WTC11 (cell line): ENCODE measurements at regions not wholly inside any gene's neighbourhood (a gene's known extent, or its start where the extent isn't known, plus 50 kb on each side); places are given as distances from the start of the nearest gene placed in this dataset.

Source experiments
- ATAC-seq: fragments of 200-7000 bp; cut with Tn5 transposase; 2 replicates; pipeline ENCODE4 v1.10.0; 2021; ENCODE audit warnings: mild to moderate bottlenecking, moderate library complexity
- CTCF ChIA-PET: fragments of 300-600 bp; sonication (Branson Sonifier 250); formaldehyde crosslinking; loops from one replicate; lab custom pipeline; 2021; ENCODE audit warnings: antibody characterized with exemption; lab: Charles Lee
- POLR2A ChIA-PET: fragments of 350-600 bp; sonication (Branson Sonifier 250); formaldehyde crosslinking; loops from one replicate; lab custom pipeline; 2021; ENCODE audit warnings: antibody characterized with exemption; lab: Charles Lee
- DNase-seq: peaks from one replicate; pipeline ENCODE4 v3.0.0; 2021; ENCODE audit warnings: low spot score
- H3K27ac Mint-ChIP-seq: 2 replicates; pipeline ENCODE4 v1.8.0; 2021; ENCODE audit warnings: mixed read lengths
- H3K27me3 Mint-ChIP-seq: 2 replicates; pipeline ENCODE4 v1.8.0; 2021; ENCODE audit warnings: low read depth, mild to moderate bottlenecking, moderate library complexity, mixed read lengths
- H3K36me3 Mint-ChIP-seq: 2 replicates; pipeline ENCODE4 v1.8.0; 2021; ENCODE audit warnings: mixed read lengths
- H3K4me1 Mint-ChIP-seq: 2 replicates; pipeline ENCODE4 v1.8.0; 2022; ENCODE audit warnings: mixed read lengths
- H3K4me3 Mint-ChIP-seq: 2 replicates; pipeline ENCODE4 v1.8.0; 2021; ENCODE audit warnings: mild to moderate bottlenecking, moderate library complexity, mixed read lengths
- H3K9me3 Mint-ChIP-seq: 2 replicates; pipeline ENCODE4 v1.8.0; 2021; ENCODE audit warnings: mixed read lengths
- AR ChIP-seq: fragments of 250-450 bp; sonication (Bioruptor Pico); IDR thresholded peaks from 2 replicates; pipeline ENCODE4 v1.9.0; 2021; ENCODE audit warnings: mild to moderate bottlenecking
- ATF3 ChIP-seq: sonication (generic); formaldehyde crosslinking; conservative IDR thresholded peaks from 2 replicates; pipeline ENCODE4 v1.8.1; 2022; ENCODE audit warnings: mild to moderate bottlenecking, missing genetic modification reagents
- CDX4 ChIP-seq: fragments of 250-450 bp; sonication (Bioruptor Pico); IDR thresholded peaks from 2 replicates; pipeline ENCODE4 v1.9.0; 2021; ENCODE audit warnings: moderate library complexity, mild to moderate bottlenecking, inconsistent platforms, borderline replicate concordance
- GTF2I ChIP-seq: fragments of 250-450 bp; sonication (Bioruptor Pico); conservative IDR thresholded peaks from 2 replicates; pipeline ENCODE4 v1.4.0; 2021; ENCODE audit warnings: mild to moderate bottlenecking
- IRF2 ChIP-seq: sonication (generic); formaldehyde crosslinking; IDR thresholded peaks from 2 replicates; pipeline ENCODE4 v1.8.0; 2022; ENCODE audit warnings: low read depth, missing genetic modification reagents, borderline replicate concordance
- JUN ChIP-seq: sonication (generic); formaldehyde crosslinking; IDR thresholded peaks from 2 replicates; pipeline ENCODE4 v1.8.0; 2023; ENCODE audit warnings: mild to moderate bottlenecking, missing genetic modification reagents
- MYBL2 ChIP-seq: sonication (generic); formaldehyde crosslinking; IDR thresholded peaks from 2 replicates; pipeline ENCODE4 v1.8.1; 2023; ENCODE audit warnings: mild to moderate bottlenecking, moderate library complexity, missing genetic modification reagents
- NFE2L1 ChIP-seq: sonication (generic); formaldehyde crosslinking; IDR thresholded peaks from 2 replicates; pipeline ENCODE4 v1.8.1; 2023; ENCODE audit warnings: missing genetic modification reagents
- PRRX2 ChIP-seq: fragments of 250-450 bp; sonication (Bioruptor Pico); IDR thresholded peaks from 2 replicates; pipeline ENCODE4 v1.8.0; 2021; ENCODE audit warnings: mild to moderate bottlenecking
- RELA ChIP-seq: sonication (generic); formaldehyde crosslinking; IDR thresholded peaks from 2 replicates; pipeline ENCODE4 v1.8.1; 2022; ENCODE audit warnings: missing genetic modification reagents, mild to moderate bottlenecking, borderline replicate concordance
- TP53 ChIP-seq: sonication (generic); formaldehyde crosslinking; IDR thresholded peaks from 2 replicates; pipeline ENCODE4 v1.8.1; 2023; ENCODE audit warnings: mild to moderate bottlenecking, missing genetic modification reagents
- ZNF281 ChIP-seq: sonication (generic); formaldehyde crosslinking; IDR thresholded peaks from 2 replicates; pipeline ENCODE4 v1.8.0; 2023; ENCODE audit warnings: mild to moderate bottlenecking, missing genetic modification reagents
- ZNF512 ChIP-seq: sonication (generic); formaldehyde crosslinking; IDR thresholded peaks from 2 replicates; pipeline ENCODE4 v1.8.1; 2022; ENCODE audit warnings: missing genetic modification reagents, borderline replicate concordance
- ZSCAN18 ChIP-seq: fragments of 250-450 bp; sonication (Bioruptor Pico); IDR thresholded peaks from 2 replicates; pipeline ENCODE4 v2.1.2; 2022; ENCODE audit warnings: mild to moderate bottlenecking, moderate library complexity

GRCh38 chr18:54717673-54718407 is 110.4 kb upstream of the RAB27B start (continued):
- no peak for TF ChIP-seq ZNF281 (CRISPR knock-in tag)
- no peak for TF ChIP-seq ZSCAN18 (CRISPR knock-in tag)
- TF ChIP-seq NFE2L1 (CRISPR knock-in tag) = no peak
- TF ChIP-seq AR (CRISPR knock-in tag) = no peak
- TF ChIP-seq, all 79 proteins: peak for 0

GRCh38 chr18:54718408-54718773 is 109.9 kb upstream of the RAB27B start:
- no peaks in the 10 kb centered on the region for H3K27me3 Mint-ChIP-seq
- no peak for ATAC-seq
- no peaks in the 10 kb centered on the region for H3K36me3 Mint-ChIP-seq
- no peak for TF ChIP-seq ATF3 (CRISPR knock-in tag)
- TF ChIP-seq ZNF512 (CRISPR knock-in tag) = no peak
- TF ChIP-seq MYBL2 (CRISPR knock-in tag) = no peak
- no peak for TF ChIP-seq PRRX2 (CRISPR knock-in tag)
- TF ChIP-seq JUN (CRISPR knock-in tag) = no peak
- TF ChIP-seq RELA (CRISPR knock-in tag) = no peak
- TF ChIP-seq TP53 (CRISPR knock-in tag) = no peak
- TF ChIP-seq GTF2I = no peak
- no peak for TF ChIP-seq CDX4 (CRISPR knock-in tag)
- TF ChIP-seq IRF2 (CRISPR knock-in tag) = no peak
- H3K4me1 Mint-ChIP-seq = peaks cover 4% of the 10 kb centered on the region
- H3K27ac Mint-ChIP-seq = no peak overlapping the region
- H3K4me3 Mint-ChIP-seq = no peak overlapping the region
- no peak for DNase-seq
- H3K9me3 Mint-ChIP-seq = no peaks in the 10 kb centered on the region
- ChIA-PET CTCF (no interaction called here), POLR2A (no interaction called here)
